Parathyroid adenoma (tissue), 2 donors: ENCODE measurements at regions not wholly inside any gene's neighbourhood (a gene's known extent, or its start where the extent isn't known, plus 50 kb on each side); places are given as distances from the start of the nearest gene placed in this dataset.
"Not testable (repeated sequence)": the region's sequence is repeated elsewhere in the genome, so short reads cannot be mapped to it uniquely, and the experiment has no call there.

ENCODE experiments used
- H2AFZ ChIP-seq: fragments of 300-600 bp; sonication (generic); one replicate; pipeline ENCODE4 v1.7.0; 2017; ENCODE audit warnings: antibody characterized with exemption, mild to moderate bottlenecking
- H3K27ac ChIP-seq: fragments of 300-600 bp; sonication (generic); one replicate; pipeline ENCODE4 v1.7.0; 2017
- H3K27me3 ChIP-seq: fragments of 300-600 bp; sonication (generic); one replicate; pipeline ENCODE4 v1.7.0; 2017; ENCODE audit warnings: low read length; ENCODE audit not compliant: control insufficient read depth, insufficient read depth
- H3K36me3 ChIP-seq: fragments of 300-600 bp; sonication (generic); one replicate; pipeline ENCODE4 v1.7.0; 2017; ENCODE audit warnings: low read length; ENCODE audit not compliant: control insufficient read depth, insufficient read depth
- H3K4me1 ChIP-seq: fragments of 300-600 bp; sonication (generic); one replicate; pipeline ENCODE4 v1.7.0; 2017; ENCODE audit warnings: control low read depth
- H3K4me2 ChIP-seq: fragments of 300-600 bp; sonication (generic); one replicate; pipeline ENCODE4 v1.7.0; 2017; ENCODE audit warnings: low read length
- H3K4me3 ChIP-seq: fragments of 300-600 bp; sonication (generic); one replicate; pipeline ENCODE4 v1.7.0; 2017; ENCODE audit warnings: low read depth, low read length
- H3K79me2 ChIP-seq: fragments of 300-600 bp; sonication (generic); one replicate; pipeline ENCODE4 v1.7.0; 2017; ENCODE audit warnings: control low read depth
- H3K9ac ChIP-seq: fragments of 300-600 bp; sonication (generic); one replicate; pipeline ENCODE4 v1.7.0; 2017; ENCODE audit warnings: mild to moderate bottlenecking
- H3K9me3 ChIP-seq: fragments of 300-600 bp; sonication (generic); one replicate; pipeline ENCODE4 v1.7.0; 2017; ENCODE audit warnings: low read length; ENCODE audit not compliant: control insufficient read depth
- TF ChIP-seq, protein P1 (sequence below): fragments of 300-600 bp; sonication (generic); IDR thresholded peaks from one replicate; pipeline ENCODE4 v1.7.0; 2017; ENCODE audit warnings: antibody characterized with exemption, mild to moderate bottlenecking
- donor health status: primary hyperparathyroidism.

DNA sequence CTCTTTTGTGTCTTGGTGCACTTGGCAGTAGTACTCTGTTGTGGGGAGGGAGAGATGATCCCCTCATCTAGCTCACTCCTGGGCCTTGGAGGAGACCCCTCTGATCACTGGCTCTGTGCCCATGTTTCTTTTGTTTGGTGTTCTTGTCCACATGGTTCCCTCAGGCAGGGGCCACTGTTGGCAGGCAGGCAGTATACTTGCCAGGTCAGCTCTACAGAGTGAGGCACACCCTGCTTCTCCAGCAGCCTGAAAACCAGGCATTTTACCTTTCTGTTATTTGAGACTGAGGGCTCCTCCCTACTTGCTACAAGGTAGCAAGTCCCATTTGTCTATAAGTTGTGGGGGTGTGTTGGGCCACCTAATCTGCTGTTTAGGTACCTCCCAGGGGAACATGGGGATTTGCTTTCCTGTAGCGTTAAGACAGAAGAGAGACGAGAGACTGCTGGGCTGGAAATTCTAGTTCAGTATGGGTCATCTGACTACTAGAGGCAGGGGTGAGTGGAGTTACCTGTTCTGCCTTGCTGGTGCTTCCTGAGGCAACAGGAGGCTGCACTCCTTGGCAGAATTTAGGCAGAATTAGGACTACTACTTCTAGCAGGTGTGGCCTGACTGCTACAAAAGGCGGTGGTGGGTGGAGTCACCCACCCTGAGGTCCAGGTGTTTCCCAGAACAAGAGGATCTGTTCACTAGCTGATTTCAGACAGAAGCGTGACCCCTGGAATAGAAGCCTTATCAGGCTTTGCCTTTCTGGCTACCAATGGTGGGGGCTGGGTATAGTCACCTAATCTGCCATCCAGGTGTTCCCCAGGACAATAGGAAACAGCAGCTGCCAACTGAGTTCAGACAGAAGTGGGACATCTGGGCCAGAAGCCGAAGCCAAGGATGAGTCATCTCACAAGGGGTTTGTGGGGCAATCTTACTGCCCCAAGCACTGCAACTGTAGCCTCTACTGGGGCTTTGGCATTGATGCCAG is 843.0 kb upstream of the ATXN8OS start:
- Histone ChIP-seq H3K9me3 (no peaks in the 10 kb centered on the region), H3K4me1 (no peaks in the 10 kb centered on the region), H3K9ac (no peak overlapping the region), H3K4me2 (no peak overlapping the region), H2AFZ (no peak overlapping the region), H3K79me2 (no peaks in the 10 kb centered on the region), H3K27ac (no peak overlapping the region), H3K36me3 (no peaks in the 10 kb centered on the region), H3K27me3 (no peaks in the 10 kb centered on the region), H3K4me3 (no peak overlapping the region)
- TF ChIP-seq, protein P1, sequence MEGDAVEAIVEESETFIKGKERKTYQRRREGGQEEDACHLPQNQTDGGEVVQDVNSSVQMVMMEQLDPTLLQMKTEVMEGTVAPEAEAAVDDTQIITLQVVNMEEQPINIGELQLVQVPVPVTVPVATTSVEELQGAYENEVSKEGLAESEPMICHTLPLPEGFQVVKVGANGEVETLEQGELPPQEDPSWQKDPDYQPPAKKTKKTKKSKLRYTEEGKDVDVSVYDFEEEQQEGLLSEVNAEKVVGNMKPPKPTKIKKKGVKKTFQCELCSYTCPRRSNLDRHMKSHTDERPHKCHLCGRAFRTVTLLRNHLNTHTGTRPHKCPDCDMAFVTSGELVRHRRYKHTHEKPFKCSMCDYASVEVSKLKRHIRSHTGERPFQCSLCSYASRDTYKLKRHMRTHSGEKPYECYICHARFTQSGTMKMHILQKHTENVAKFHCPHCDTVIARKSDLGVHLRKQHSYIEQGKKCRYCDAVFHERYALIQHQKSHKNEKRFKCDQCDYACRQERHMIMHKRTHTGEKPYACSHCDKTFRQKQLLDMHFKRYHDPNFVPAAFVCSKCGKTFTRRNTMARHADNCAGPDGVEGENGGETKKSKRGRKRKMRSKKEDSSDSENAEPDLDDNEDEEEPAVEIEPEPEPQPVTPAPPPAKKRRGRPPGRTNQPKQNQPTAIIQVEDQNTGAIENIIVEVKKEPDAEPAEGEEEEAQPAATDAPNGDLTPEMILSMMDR, result no peak

DNA sequence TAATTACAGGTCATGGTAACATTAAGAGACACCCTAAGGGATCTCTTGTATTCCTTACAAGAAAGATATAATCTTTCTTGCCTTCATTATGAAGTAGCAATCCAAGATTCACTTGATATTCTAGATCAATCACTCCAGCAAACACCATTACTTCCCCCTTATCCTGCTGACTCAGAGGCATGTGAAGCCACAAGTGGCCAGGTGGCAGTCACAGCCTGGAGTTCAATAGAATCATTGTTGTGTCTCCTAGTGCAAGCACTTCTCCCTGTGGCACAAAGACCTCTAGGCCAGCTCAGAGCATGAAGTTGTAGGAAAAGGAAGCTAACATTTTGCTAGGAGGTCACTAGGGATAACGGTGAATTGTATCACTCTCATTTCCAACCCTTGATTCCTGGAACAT is 864.3 kb upstream of the ATXN8OS start:
- H3K36me3 ChIP-seq, result no peaks in the 10 kb centered on the region
- TF ChIP-seq, protein P1, result no peak
- no peaks in the 10 kb centered on the region for H3K27me3 ChIP-seq

GRCh38 chr13:69234171-69234570 is 873.5 kb upstream of the ATXN8OS start:
- Histone ChIP-seq H3K9me3 (no peaks in the 10 kb centered on the region), H3K79me2 (no peaks in the 10 kb centered on the region), H3K4me1 (no peaks in the 10 kb centered on the region), H3K27ac (no peak overlapping the region), H3K4me2 (no peak overlapping the region), H3K4me3 (no peak overlapping the region), H3K36me3 (no peaks in the 10 kb centered on the region), H3K27me3 (no peaks in the 10 kb centered on the region), H3K9ac (no peak overlapping the region), H2AFZ (no peak overlapping the region)
- TF ChIP-seq, protein P1, result no peak

More for the DNA sequence above, 864.3 kb upstream of the ATXN8OS start:
- Histone ChIP-seq H3K4me1 (no peaks in the 10 kb centered on the region), H2AFZ (no peak overlapping the region), H3K79me2 (no peaks in the 10 kb centered on the region), H3K4me3 (no peak overlapping the region), H3K9ac (no peak overlapping the region), H3K27ac (no peak overlapping the region), H3K4me2 (no peak overlapping the region), H3K9me3 (no peaks in the 10 kb centered on the region)

- no peak overlapping the region for H3K4me3 ChIP-seq
- no peaks in the 10 kb centered on the region for H3K4me1 ChIP-seq
- H3K4me2 ChIP-seq, result no peak overlapping the region
- H3K9me3 ChIP-seq, result no peaks in the 10 kb centered on the region
- no peak overlapping the region for H3K9ac ChIP-seq
- H2AFZ ChIP-seq, result no peak overlapping the region
- H3K36me3 ChIP-seq, result no peaks in the 10 kb centered on the region
- no peaks in the 10 kb centered on the region for H3K27me3 ChIP-seq
- TF ChIP-seq, protein P1, result no peak
- no peaks in the 10 kb centered on the region for H3K79me2 ChIP-seq
- no peak overlapping the region for H3K27ac ChIP-seq
Observed at GRCh38 chr13:69226427-69226826, 881.2 kb upstream of the ATXN8OS start.

DNA sequence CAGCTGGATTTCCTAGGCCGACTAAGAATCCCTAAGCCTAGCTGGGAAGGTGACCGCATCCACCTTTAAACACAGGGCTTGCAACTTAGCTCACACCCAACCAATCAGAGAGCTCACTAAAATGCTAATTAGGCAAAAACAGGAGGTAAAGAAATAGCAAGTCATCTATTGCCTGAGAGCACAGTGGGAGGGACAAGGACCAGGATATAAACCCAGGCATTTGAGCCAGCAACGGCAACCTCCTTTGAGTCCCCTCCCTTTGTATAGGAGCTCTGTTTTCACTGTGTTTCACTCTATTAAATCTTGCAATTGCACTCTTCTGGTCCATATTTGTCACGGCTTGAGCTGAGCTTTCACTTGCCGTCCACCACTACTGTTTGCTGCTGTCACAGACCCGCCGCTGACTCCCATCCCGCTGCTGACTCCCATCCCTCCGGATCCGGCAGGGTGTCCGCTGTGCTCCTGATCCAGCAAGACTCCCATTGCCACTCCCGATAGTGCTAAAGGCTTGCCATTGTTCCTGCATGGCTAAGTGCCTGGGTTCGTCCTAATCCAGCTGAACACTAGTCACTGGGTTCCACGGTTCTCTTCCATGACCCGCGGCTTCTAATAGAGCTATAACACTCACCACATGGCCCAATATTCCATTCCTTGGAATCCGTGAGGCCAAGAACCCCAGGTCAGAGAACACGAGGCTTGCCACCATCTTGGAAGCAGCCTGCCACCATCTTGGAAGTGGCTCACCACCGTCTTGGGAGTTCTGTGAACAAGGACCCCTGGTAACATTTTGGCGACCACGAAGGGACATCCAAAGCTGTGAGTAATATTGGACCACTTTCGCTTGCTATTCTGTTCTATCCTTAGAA is 885.8 kb upstream of the ATXN8OS start:
- not testable (repeated sequence) for H3K9ac ChIP-seq, H3K27me3 ChIP-seq, H3K4me2 ChIP-seq, H3K79me2 ChIP-seq, H3K9me3 ChIP-seq, H3K4me1 ChIP-seq, H3K27ac ChIP-seq, H3K4me3 ChIP-seq, H2AFZ ChIP-seq, H3K36me3 ChIP-seq
